Lung (tissue), 11 donors: ENCODE measurements at regions not wholly inside any gene's neighbourhood (a gene's known extent, or its start where the extent isn't known, plus 50 kb on each side); places are given as distances from the start of the nearest gene placed in this dataset.
A peak's percentile ranks its signal among the peaks of the same experiment; 100 is the strongest.

Experiments used
- ATAC-seq: fragments of 200-7000 bp; cut with Tn5 transposase; one replicate; pipeline ENCODE4 v1.9.1; 2020; ENCODE audit warnings: moderate number of reproducible peaks; ENCODE audit not compliant: insufficient read depth, low FRiP score
- DNase-seq, 3 donors: peaks; one replicate each; pipeline ENCODE4 v3.0.0-alpha.2; 2013 to 2017
- H3K27ac ChIP-seq, 2 donors: one replicate each; pipeline ENCODE4 v1.5.1; 2013; ENCODE audit warnings: mild to moderate bottlenecking in 2 of 2, moderate library complexity in 2 of 2, control low read depth in 1 of 2, inconsistent platforms in 1 of 2, low read depth in 1 of 2, low read length in 1 of 2
- H3K27me3 ChIP-seq, 3 donors: one replicate each; pipeline ENCODE4 v1.5.1; 2013; ENCODE audit warnings: low read length in 2 of 3; ENCODE audit not compliant: control insufficient read depth in 3 of 3, insufficient read depth in 3 of 3
- H3K36me3 ChIP-seq, 4 donors: one replicate each; pipeline ENCODE4 v1.5.1; 2013; ENCODE audit warnings: low read length in 4 of 4, mild to moderate bottlenecking in 1 of 4, moderate library complexity in 1 of 4; ENCODE audit not compliant: control insufficient read depth in 4 of 4, insufficient read depth in 4 of 4
- H3K4me1 ChIP-seq, 5 donors: one replicate each; pipeline ENCODE4 v1.5.1; 2013; ENCODE audit warnings: low read length in 5 of 5, mild to moderate bottlenecking in 2 of 5, moderate library complexity in 1 of 5; ENCODE audit not compliant: control insufficient read depth in 5 of 5, insufficient read depth in 5 of 5
- H3K4me3 ChIP-seq: one replicate; pipeline ENCODE4 v1.5.1; 2013; ENCODE audit warnings: mild to moderate bottlenecking, control low read depth, moderate library complexity
- H3K9ac ChIP-seq, 2 donors: one replicate each; pipeline ENCODE4 v1.5.1; 2013; ENCODE audit warnings: low read length in 2 of 2, control low read depth in 1 of 2; ENCODE audit not compliant: insufficient read depth in 1 of 2
- H3K9me3 ChIP-seq, 4 donors: one replicate each; pipeline ENCODE4 v1.5.1; 2013; ENCODE audit warnings: low read length in 3 of 4, mild to moderate bottlenecking in 1 of 4, moderate library complexity in 1 of 4; ENCODE audit not compliant: control insufficient read depth in 4 of 4, insufficient read depth in 3 of 4
- WGBS, 2 donors: extraction: QIAGEN DNeasy Blood & Tissue Kit; methylation state at CpG; one replicate each; pipeline ENCODE4 v1.1.7; 2013; 5-methylcytosine and 5-hydroxymethylcytosine counted together
- TF ChIP-seq, protein P1 (sequence below): IDR thresholded peaks from 2 replicates; pipeline ENCODE4 v1.5.1; 2012; ENCODE audit warnings: mild to moderate bottlenecking; ENCODE audit errors: control extremely low read depth, extremely low read depth
- donor health status: control.
- donor health status: control.
- donor health status: Bipolar disorder and iron deficiency.
- donor health status: healthy.
- donor health status: DM: yes; HTN: yes; CAD: no.

DNA sequence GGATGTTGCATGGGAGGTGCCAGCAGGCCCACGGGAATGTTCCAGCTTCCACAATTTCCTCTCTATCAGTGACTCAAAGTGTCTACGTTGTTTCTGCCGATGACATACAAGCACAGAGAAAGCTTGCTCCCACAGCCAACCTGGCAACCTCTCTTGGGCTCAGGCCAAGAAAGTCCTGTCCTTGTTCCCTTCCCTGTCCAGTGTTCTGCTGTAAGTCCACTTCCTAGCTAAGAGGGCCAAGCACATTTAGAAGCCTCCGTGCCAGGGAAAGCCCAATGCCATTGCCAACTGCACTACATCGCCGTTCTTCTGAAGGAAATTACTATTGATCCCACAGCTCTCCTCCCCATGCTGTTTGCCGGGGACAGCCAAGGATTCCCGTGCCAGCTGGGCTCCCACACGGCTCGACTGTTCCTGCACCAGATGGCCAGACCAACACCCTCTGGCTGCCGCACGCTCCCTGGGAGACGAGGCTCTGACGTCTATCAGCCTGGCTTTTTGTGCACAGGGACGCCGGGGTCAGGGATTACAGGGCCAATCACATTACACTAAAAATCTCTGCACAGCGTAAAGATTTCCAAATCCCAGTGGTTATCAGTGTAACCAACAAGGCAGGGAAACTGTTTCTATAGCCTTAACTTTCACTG is 284.0 kb downstream of the BCOR start:
- Histone ChIP-seq H3K4me3 (no peak overlapping the region), H3K36me3 (no peaks in the 10 kb centered on the region), H3K27ac (peak overlapping the region; percentile 28 to 74), H3K4me1 (peaks cover 0 to 29% (median 10%) of the 10 kb centered on the region in 5 donors), H3K9me3 (peaks cover 0 to 11% (median 0%) of the 10 kb centered on the region in 4 donors), H3K27me3 (peaks cover 3 to 17% (median 9%) of the 10 kb centered on the region in 3 donors), H3K9ac (no peak overlapping the region)
- no peak for ATAC-seq
- TF ChIP-seq, protein P1, sequence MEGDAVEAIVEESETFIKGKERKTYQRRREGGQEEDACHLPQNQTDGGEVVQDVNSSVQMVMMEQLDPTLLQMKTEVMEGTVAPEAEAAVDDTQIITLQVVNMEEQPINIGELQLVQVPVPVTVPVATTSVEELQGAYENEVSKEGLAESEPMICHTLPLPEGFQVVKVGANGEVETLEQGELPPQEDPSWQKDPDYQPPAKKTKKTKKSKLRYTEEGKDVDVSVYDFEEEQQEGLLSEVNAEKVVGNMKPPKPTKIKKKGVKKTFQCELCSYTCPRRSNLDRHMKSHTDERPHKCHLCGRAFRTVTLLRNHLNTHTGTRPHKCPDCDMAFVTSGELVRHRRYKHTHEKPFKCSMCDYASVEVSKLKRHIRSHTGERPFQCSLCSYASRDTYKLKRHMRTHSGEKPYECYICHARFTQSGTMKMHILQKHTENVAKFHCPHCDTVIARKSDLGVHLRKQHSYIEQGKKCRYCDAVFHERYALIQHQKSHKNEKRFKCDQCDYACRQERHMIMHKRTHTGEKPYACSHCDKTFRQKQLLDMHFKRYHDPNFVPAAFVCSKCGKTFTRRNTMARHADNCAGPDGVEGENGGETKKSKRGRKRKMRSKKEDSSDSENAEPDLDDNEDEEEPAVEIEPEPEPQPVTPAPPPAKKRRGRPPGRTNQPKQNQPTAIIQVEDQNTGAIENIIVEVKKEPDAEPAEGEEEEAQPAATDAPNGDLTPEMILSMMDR: no peak
- WGBS, 2 donors: 60 to 67% methylated on average over 16 to 17 of the region's 17 CpGs
- DNase-seq: peak; percentile 60 to 68 (median 61)

DNA sequence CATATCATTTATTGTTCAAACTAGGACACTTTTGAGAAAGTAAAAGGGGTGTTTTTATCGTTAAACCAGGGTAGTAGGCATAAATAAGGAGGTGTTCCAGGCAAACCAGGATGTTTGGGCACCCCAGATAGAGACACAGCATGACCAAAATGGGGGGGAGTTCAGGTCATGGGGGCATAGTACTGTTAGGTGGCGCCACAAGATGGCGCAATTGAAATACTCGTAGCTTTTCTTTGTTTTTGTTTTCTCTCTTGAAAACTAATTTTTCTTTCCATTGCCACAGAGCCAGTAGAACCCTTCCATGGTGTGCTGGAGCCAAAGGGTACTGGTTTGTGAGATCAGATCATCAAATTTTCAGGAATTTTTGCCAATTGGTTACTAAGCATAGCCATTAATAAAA is 283.4 kb downstream of the BCOR start:
- DNase-seq: peak in 1 of 3 donors; percentile 43
- TF ChIP-seq, protein P1: no peak
- H3K9ac ChIP-seq: no peak overlapping the region

DNA sequence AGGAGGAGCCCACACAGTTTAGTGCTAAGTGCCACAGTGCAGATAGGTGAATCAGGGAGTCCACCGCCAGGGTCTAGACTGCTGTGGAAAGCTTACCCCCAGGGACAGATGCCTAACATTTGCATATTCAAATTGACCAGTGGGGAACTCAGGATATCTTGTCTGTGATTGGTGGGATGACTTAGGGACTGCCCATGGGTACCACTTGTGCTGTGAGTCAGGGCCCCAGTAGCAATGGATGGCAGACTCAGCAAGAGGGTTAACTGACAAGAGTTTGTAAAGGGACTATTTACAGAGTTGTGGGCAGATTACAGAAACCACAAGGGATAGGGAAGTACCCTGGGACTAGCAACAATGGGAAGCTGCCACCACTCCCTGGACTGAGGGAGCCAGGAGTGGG is 282.1 kb downstream of the BCOR start:
- Histone ChIP-seq H3K27me3 (peaks cover 3 to 23% (median 5%) of the 10 kb centered on the region in 3 donors), H3K27ac (no peak overlapping the region), H3K9me3 (peaks cover 0 to 9% (median 0%) of the 10 kb centered on the region in 4 donors), H3K4me1 (peaks cover 0 to 36% (median 7%) of the 10 kb centered on the region in 5 donors), H3K9ac (no peak overlapping the region), H3K36me3 (no peaks in the 10 kb centered on the region), H3K4me3 (no peak overlapping the region)
- no peak for DNase-seq
- WGBS, 2 donors: 73 to 83% methylated on average over 1 of the region's 1 CpG
- TF ChIP-seq, protein P1: no peak
- ATAC-seq: no peak

More for the DNA sequence above, 283.4 kb downstream of the BCOR start:
- H3K27me3 ChIP-seq: peaks cover 3 to 22% (median 9%) of the 10 kb centered on the region in 3 donors
- H3K36me3 ChIP-seq: no peaks in the 10 kb centered on the region
- peaks cover 0 to 13% (median 0%) of the 10 kb centered on the region in 4 donors for H3K9me3 ChIP-seq
- H3K4me3 ChIP-seq: no peak overlapping the region
- peaks cover 0 to 35% (median 7%) of the 10 kb centered on the region in 5 donors for H3K4me1 ChIP-seq
- H3K27ac ChIP-seq: peak overlapping the region in 1 of 2 donors; percentile 74
- no peak for ATAC-seq
- 25 to 32% methylated on average over 4 of the region's 4 CpGs for WGBS, 2 donors
